Natural killer cell (primary cell): ENCODE measurements at regions not wholly inside any gene's neighbourhood (a gene's known extent, or its start where the extent isn't known, plus 50 kb on each side); places are given as distances from the start of the nearest gene placed in this dataset.

Source experiments
- ATAC-seq, 3 donors: fragments of 150-1000 bp in 2 of 3; fragments of 200-7000 bp in 1 of 3; cut with Tn5 transposase; 1 replicate in 1 of 3; 2 replicates in 2 of 3; pipeline ENCODE4 v1.10.0; 2021; ENCODE audit warnings: mild to moderate bottlenecking in 2 of 3, moderate library complexity in 2 of 3
- DNase-seq, 2 donors: peaks; one replicate each; pipeline versions ENCODE4 v3.0.0 to v3.0.0-alpha.2; 2013 to 2021; ENCODE audit warnings: mixed read lengths in 1 of 2
- H3K27ac ChIP-seq: one replicate; pipeline ENCODE4 v1.5.1; 2013; ENCODE audit warnings: mild to moderate bottlenecking, low read length
- H3K27me3 ChIP-seq: one replicate; pipeline ENCODE4 v1.6.1; 2013; ENCODE audit warnings: low read length; ENCODE audit not compliant: control insufficient read depth, insufficient read depth
- H3K36me3 ChIP-seq: one replicate; pipeline ENCODE4 v1.6.1; 2013; ENCODE audit warnings: low read length; ENCODE audit not compliant: control insufficient read depth, insufficient read depth
- H3K4me1 ChIP-seq: one replicate; pipeline ENCODE4 v1.6.1; 2013; ENCODE audit warnings: low read length; ENCODE audit not compliant: control insufficient read depth, insufficient read depth
- H3K4me3 ChIP-seq: one replicate; pipeline ENCODE4 v1.5.1; 2013; ENCODE audit warnings: low read length
- H3K9me3 ChIP-seq: one replicate; pipeline ENCODE4 v1.6.1; 2013; ENCODE audit warnings: low read length; ENCODE audit not compliant: control insufficient read depth, insufficient read depth
- H3K27ac Mint-ChIP-seq, 2 donors: one replicate each; pipeline ENCODE4 v1.8.0; 2022; ENCODE audit warnings: mild to moderate bottlenecking in 2 of 2, mixed read lengths in 2 of 2, moderate library complexity in 1 of 2
- H3K27me3 Mint-ChIP-seq, 2 donors: one replicate each; pipeline ENCODE4 v1.8.0; 2022; ENCODE audit warnings: low read depth in 2 of 2, mixed read lengths in 2 of 2
- H3K36me3 Mint-ChIP-seq: one replicate; pipeline ENCODE4 v1.8.0; 2022; ENCODE audit warnings: mixed read lengths
- H3K4me1 Mint-ChIP-seq, 2 donors: one replicate each; pipeline ENCODE4 v1.8.0; 2022; ENCODE audit warnings: mixed read lengths in 2 of 2
- H3K4me3 Mint-ChIP-seq: one replicate; pipeline ENCODE4 v1.8.0; 2022; ENCODE audit warnings: mild to moderate bottlenecking, moderate library complexity, mixed read lengths
- H3K9me3 Mint-ChIP-seq, 2 donors: one replicate each; pipeline ENCODE4 v1.8.0; 2022; ENCODE audit warnings: mixed read lengths in 2 of 2
- WGBS: methylation state at CpG from one replicate; pipeline ENCODE4 v1.1.7; 2013; ENCODE audit warnings: missing lambda C conversion rate; ENCODE audit not compliant: insufficient coverage; 5-methylcytosine and 5-hydroxymethylcytosine counted together
- intact Hi-C: fragments of 100-400 bp; cut with micrococcal nuclease; formaldehyde crosslinking; loops from one replicate; pipeline ENCODE4 v1.14.2; 2022
- TF ChIP-seq, protein P1 (sequence below): fragments of 200-600 bp; IDR thresholded peaks from one replicate; pipeline ENCODE4 v1.8.0; 2022; ENCODE audit warnings: antibody characterized with exemption

DNA sequence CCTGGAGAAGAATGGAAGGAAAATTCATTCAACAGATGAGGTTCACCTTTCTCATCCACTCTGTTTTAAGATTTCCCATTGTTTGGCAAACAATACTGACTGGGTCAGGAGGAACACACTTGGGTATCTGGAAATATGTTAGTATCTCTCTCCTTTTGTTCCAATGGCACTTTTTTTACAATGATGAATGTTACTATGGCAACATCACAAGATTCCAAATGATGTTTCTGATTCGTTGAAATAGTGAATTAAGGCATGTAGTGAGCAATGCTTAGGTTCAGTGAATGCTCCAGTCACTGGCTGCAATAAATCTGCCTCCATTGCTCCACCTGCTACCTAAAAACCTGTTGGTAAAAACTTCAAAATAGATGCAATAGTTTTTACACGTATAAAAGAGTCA lies 392.8 kb downstream of the DNAH5 start:
- WGBS = 56% methylated on average over 2 of the region's 2 CpGs
- H3K4me1 Mint-ChIP-seq = no peaks in the 10 kb centered on the region
- no peak overlapping the region for H3K4me3 Mint-ChIP-seq
- Histone ChIP-seq H3K36me3 (no peaks in the 10 kb centered on the region), H3K4me3 (no peak overlapping the region), H3K9me3 (no peaks in the 10 kb centered on the region), H3K27ac (no peak overlapping the region), H3K4me1 (no peaks in the 10 kb centered on the region), H3K27me3 (no peaks in the 10 kb centered on the region)
- H3K9me3 Mint-ChIP-seq = peaks cover 0 to 3% of the 10 kb centered on the region in 2 donors
- H3K36me3 Mint-ChIP-seq = no peaks in the 10 kb centered on the region
- H3K27ac Mint-ChIP-seq = no peak overlapping the region
- H3K27me3 Mint-ChIP-seq = no peaks in the 10 kb centered on the region
- DNase-seq (no peak), ATAC-seq (no peak)
- TF ChIP-seq, protein P1, sequence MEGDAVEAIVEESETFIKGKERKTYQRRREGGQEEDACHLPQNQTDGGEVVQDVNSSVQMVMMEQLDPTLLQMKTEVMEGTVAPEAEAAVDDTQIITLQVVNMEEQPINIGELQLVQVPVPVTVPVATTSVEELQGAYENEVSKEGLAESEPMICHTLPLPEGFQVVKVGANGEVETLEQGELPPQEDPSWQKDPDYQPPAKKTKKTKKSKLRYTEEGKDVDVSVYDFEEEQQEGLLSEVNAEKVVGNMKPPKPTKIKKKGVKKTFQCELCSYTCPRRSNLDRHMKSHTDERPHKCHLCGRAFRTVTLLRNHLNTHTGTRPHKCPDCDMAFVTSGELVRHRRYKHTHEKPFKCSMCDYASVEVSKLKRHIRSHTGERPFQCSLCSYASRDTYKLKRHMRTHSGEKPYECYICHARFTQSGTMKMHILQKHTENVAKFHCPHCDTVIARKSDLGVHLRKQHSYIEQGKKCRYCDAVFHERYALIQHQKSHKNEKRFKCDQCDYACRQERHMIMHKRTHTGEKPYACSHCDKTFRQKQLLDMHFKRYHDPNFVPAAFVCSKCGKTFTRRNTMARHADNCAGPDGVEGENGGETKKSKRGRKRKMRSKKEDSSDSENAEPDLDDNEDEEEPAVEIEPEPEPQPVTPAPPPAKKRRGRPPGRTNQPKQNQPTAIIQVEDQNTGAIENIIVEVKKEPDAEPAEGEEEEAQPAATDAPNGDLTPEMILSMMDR = no peak
- intact Hi-C loops = no loop called here

DNA sequence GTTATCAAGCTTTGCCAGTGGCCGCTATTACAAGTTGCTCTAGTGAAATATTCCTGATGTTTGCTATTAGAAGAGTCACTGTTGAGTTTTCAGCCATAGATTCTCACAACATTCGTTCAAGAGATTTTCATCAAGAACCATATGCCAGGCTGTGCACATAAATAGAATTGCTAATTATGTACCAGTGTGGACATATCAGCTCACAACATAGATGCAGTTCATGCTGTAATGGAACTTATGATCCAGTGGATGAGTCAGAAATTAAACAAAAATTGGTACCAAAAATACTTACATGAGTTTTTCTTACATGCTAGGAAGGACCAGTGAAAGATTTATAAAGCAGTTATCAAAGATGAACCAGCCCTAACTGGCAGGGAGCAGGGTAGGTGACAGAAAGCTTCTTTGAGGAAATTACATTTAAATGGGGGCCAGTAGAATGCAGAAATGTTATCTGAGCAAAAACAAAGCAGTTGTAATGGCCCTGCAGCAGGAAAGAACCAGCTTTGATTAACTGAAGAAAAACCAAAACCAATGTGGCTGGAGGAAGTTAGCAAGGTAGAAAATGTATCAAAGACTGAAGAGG lies 404.2 kb downstream of the DNAH5 start:
- Mint-ChIP-seq H3K27me3 (no peaks in the 10 kb centered on the region), H3K27ac (no peak overlapping the region), H3K36me3 (no peaks in the 10 kb centered on the region), H3K4me3 (no peak overlapping the region), H3K4me1 (no peaks in the 10 kb centered on the region), H3K9me3 (peaks cover 11 to 13% of the 10 kb centered on the region in 2 donors)
- intact Hi-C loops = no loop called here
- Histone ChIP-seq H3K27me3 (no peaks in the 10 kb centered on the region), H3K4me1 (no peaks in the 10 kb centered on the region), H3K4me3 (no peak overlapping the region), H3K36me3 (no peaks in the 10 kb centered on the region), H3K9me3 (no peaks in the 10 kb centered on the region), H3K27ac (no peak overlapping the region)
- DNase-seq (no peak), ATAC-seq (no peak)
- TF ChIP-seq, protein P1 = no peak
- 41% methylated on average over 2 of the region's 2 CpGs for WGBS

DNA sequence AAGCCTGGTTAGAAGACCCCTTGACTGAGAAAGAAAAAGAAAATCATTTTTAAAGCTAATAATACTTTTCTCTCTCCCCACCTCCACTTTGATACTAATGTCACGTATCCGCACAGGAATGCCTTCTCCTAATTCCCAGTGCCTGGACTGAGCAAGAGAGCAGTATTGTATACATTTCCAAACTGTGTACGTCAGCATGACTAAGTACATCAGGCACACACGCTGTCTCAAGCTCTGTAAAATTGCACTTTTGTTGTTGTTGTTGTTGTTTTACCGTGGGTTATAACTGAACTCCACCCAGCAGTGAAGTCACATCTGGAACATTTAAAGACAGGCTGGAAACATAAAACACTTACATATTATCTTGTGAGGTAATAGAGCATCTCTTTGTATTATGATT lies 407.6 kb downstream of the DNAH5 start:
- no peaks in the 10 kb centered on the region for H3K27me3 Mint-ChIP-seq
- intact Hi-C loops = no loop called here
- H3K4me3 Mint-ChIP-seq = no peak overlapping the region
- Histone ChIP-seq H3K4me1 (no peaks in the 10 kb centered on the region), H3K27me3 (no peaks in the 10 kb centered on the region), H3K9me3 (no peaks in the 10 kb centered on the region), H3K36me3 (no peaks in the 10 kb centered on the region), H3K27ac (no peak overlapping the region), H3K4me3 (no peak overlapping the region)
- DNase-seq = no peak
- no peak for ATAC-seq
- TF ChIP-seq, protein P1 = no peak
- no peak overlapping the region for H3K27ac Mint-ChIP-seq
- no peaks in the 10 kb centered on the region for H3K4me1 Mint-ChIP-seq
- 95% methylated on average over 5 of the region's 5 CpGs for WGBS
- peaks cover 6 to 8% of the 10 kb centered on the region in 2 donors for H3K9me3 Mint-ChIP-seq
- H3K36me3 Mint-ChIP-seq = no peaks in the 10 kb centered on the region

DNA sequence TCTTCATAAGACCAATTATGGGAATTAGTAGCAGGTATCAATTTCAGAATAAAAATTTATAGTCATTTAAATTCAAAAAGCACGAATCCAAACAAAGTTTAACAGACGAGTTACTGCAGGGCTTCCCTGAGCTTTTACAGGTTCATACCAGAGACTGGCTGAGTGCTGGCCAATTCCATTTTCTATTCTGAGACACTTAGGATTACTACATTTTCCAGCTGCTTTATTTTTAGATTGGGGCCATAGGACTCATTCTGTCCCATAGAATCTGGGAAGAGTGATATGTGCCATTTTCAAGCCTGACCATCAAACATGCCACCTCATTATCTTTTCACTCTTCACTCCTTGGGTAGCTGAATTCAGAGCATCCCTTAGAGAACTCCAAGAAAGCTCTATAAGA lies 410.7 kb downstream of the DNAH5 start:
- ATAC-seq (no peak), DNase-seq (no peak)
- no peaks in the 10 kb centered on the region for H3K36me3 Mint-ChIP-seq
- no peaks in the 10 kb centered on the region for H3K36me3 ChIP-seq
- TF ChIP-seq, protein P1 = no peak
- H3K27me3 Mint-ChIP-seq = no peaks in the 10 kb centered on the region
- no peaks in the 10 kb centered on the region for H3K4me1 ChIP-seq
- 81% methylated on average over 2 of the region's 2 CpGs for WGBS
- intact Hi-C loops = no loop called here
- no peak overlapping the region for H3K27ac ChIP-seq
- no peak overlapping the region for H3K4me3 Mint-ChIP-seq
- no peaks in the 10 kb centered on the region for H3K27me3 ChIP-seq
- H3K27ac Mint-ChIP-seq = no peak overlapping the region
- no peaks in the 10 kb centered on the region for H3K4me1 Mint-ChIP-seq
- H3K9me3 ChIP-seq = no peaks in the 10 kb centered on the region
- no peak overlapping the region for H3K4me3 ChIP-seq
- peaks cover 6% of the 10 kb centered on the region in 2 donors for H3K9me3 Mint-ChIP-seq
